ENCODE measurements at regions not wholly inside any gene's neighbourhood (a gene's known extent, or its start where the extent isn't known, plus 50 kb on each side); places are given as distances from the start of the nearest gene placed in this dataset.
"Not testable (repeated sequence)": the region's sequence is repeated elsewhere in the genome, so short reads cannot be mapped to it uniquely, and the experiment has no call there.

- not testable (repeated sequence) for TF ChIP-seq CTCF, POLR2AphosphoS5 (IDR thresholded peaks at IDR 0.05)
Measured at GRCh38 chr21:5217933-5218332, 5303.4 kb upstream of the TPTE start.
